ENCODE measurements at regions not wholly inside any gene's neighbourhood (a gene's known extent, or its start where the extent isn't known, plus 50 kb on each side); places are given as distances from the start of the nearest gene placed in this dataset.

- no peak for TF ChIP-seq USF1 (CRISPR knock-in tag; IDR thresholded peaks at IDR 0.05)
- TF ChIP-seq ERG (CRISPR knock-in tag; IDR thresholded peaks at IDR 0.05), result no peak
- TF ChIP-seq PRRX2 (CRISPR knock-in tag; IDR thresholded peaks at IDR 0.05), result no peak
- TF ChIP-seq OVOL2 (CRISPR knock-in tag; IDR thresholded peaks at IDR 0.05; ENCODE audit: borderline replicate concordance), result no peak
- no peak for TF ChIP-seq MAX (CRISPR knock-in tag; IDR thresholded peaks at IDR 0.05)
Observed at GRCh38 chr9:16262477-16263261, 607.8 kb downstream of the BNC2 start (continued).

GRCh38 chr9:16265688-16266087 lies 604.8 kb downstream of the BNC2 start:
- no peak for TF ChIP-seq SMAD3 (CRISPR knock-in tag; IDR thresholded peaks at IDR 0.05; ENCODE audit: borderline replicate concordance)
- TF ChIP-seq E2F4 (CRISPR knock-in tag; IDR thresholded peaks at IDR 0.05; ENCODE audit: borderline replicate concordance, low read depth), result no peak
- TF ChIP-seq ZMAT4 (CRISPR knock-in tag; IDR thresholded peaks at IDR 0.05), result no peak
- TF ChIP-seq ARID4B (CRISPR knock-in tag; IDR thresholded peaks at IDR 0.05; ENCODE audit: borderline replicate concordance), result no peak
- no peak for TF ChIP-seq NFATC4 (CRISPR knock-in tag; IDR thresholded peaks at IDR 0.05)
- no peak for TF ChIP-seq MLX (CRISPR knock-in tag; IDR thresholded peaks at IDR 0.05)
- TF ChIP-seq SOX15 (CRISPR knock-in tag; IDR thresholded peaks at IDR 0.05), result no peak
- TF ChIP-seq SMAD4 (CRISPR knock-in tag; IDR thresholded peaks at IDR 0.05), result no peak
- no peak for TF ChIP-seq ZNF396 (CRISPR knock-in tag; IDR thresholded peaks at IDR 0.05; ENCODE audit: borderline replicate concordance)
- TF ChIP-seq JUN (CRISPR knock-in tag; IDR thresholded peaks at IDR 0.05), result no peak
- TF ChIP-seq ZNF416 (CRISPR knock-in tag; IDR thresholded peaks at IDR 0.05), result no peak
- no peak for TF ChIP-seq CDX4 (CRISPR knock-in tag; IDR thresholded peaks at IDR 0.05; ENCODE audit: borderline replicate concordance)
- no peak for TF ChIP-seq PRDM15 (CRISPR knock-in tag; IDR thresholded peaks at IDR 0.05)
- TF ChIP-seq ZNF671 (CRISPR knock-in tag; IDR thresholded peaks at IDR 0.05), result no peak
- no peak for TF ChIP-seq NFYB (CRISPR knock-in tag; conservative IDR thresholded peaks at IDR 0.05; ENCODE audit: low read depth)
- CTCF ChIA-PET, result interaction anchor here (0.6 to 2.5 kb wide), 3 partner anchors 8 to 1843 kb away, joined by 3 to 19 read pairs (median 3); no protein-coding TSS in a partner anchor
- ATAC-seq (no peak), DNase-seq (ENCODE audit: low spot score) (no peak)
- Mint-ChIP-seq H3K4me3 (no peak overlapping the region), H3K36me3 (no peaks in the 10 kb centered on the region), H3K27me3 (ENCODE audit: low read depth) (no peaks in the 10 kb centered on the region), H3K9me3 (0 out of 2 replicates have a peak, but pooled peaks cover 7% of the 10 kb centered on the region), H3K27ac (no peak overlapping the region), H3K4me1 (peaks cover 22% of the 10 kb centered on the region)
- POLR2A ChIA-PET, result no interaction called here
